ENCODE measurements at regions not wholly inside any gene's neighbourhood (a gene's known extent, or its start where the extent isn't known, plus 50 kb on each side); places are given as distances from the start of the nearest gene placed in this dataset.

GRCh38 chr10:76667408-76668370 is 969.9 kb downstream of the KCNMA1 start:
- Histone ChIP-seq H2AFZ (ENCODE audit: low read depth, low read length) (no peak overlapping the region), H3K4me2 (ENCODE audit: insufficient read depth, low read length) (no peak overlapping the region), H3K36me3 (ENCODE audit: control insufficient read depth, insufficient read depth, low read length) (no peaks in the 10 kb centered on the region), H4K20me1 (replicated peaks; ENCODE audit: control insufficient read depth, insufficient read depth, low read length) (no peaks in the 10 kb centered on the region), H3K27me3 (ENCODE audit: control insufficient read depth in 2 of 2, insufficient read depth in 2 of 2, low read length in 2 of 2) (no peaks in the 10 kb centered on the region), H3K27ac (ENCODE audit: extremely low read depth, low read depth, low read length) (no peak overlapping the region), H3K9me1 (ENCODE audit: control insufficient read depth, insufficient read depth, low read length) (no peaks in the 10 kb centered on the region), H3K4me1 (replicated peaks in 1 of 2; ENCODE audit: control insufficient read depth in 2 of 2, insufficient read depth in 2 of 2, low read length in 2 of 2) (no peaks in the 10 kb centered on the region), H3K9ac (ENCODE audit: insufficient read depth in 1 of 2, low read depth in 2 of 2, low read length in 2 of 2) (no peak overlapping the region), H3K4me3 (no peak overlapping the region), H3K79me2 (ENCODE audit: control insufficient read depth, insufficient read depth, low read length) (no peaks in the 10 kb centered on the region), H3K9me3 (replicated peaks; ENCODE audit: control insufficient read depth, insufficient read depth, low read depth, low read length) (no peaks in the 10 kb centered on the region)
- 1% methylated on average over 4 of the region's 4 CpGs for WGBS (ENCODE audit: insufficient coverage, low coverage, missing lambda C conversion rate)
- in situ Hi-C loops (cut with MboI) (no loop called here), intact Hi-C loops (cut with micrococcal nuclease) (no loop called here)
- CTCF ChIA-PET (ENCODE audit: low intra/inter-chr PET ratio) = no interaction called here
- DNase-seq (ENCODE audit: extremely low read depth in 1 of 4, low spot score in 3 of 4) (no peak), ATAC-seq (no peak), FAIRE-seq (no peak)
- no TSS peak for BruUV-seq (replicated peaks)
- no peak for TF ChIP-seq CC2D1A (IDR thresholded peaks at IDR 0.05)
- no peak for TF ChIP-seq ETS1 (conservative IDR thresholded peaks at IDR 0.05; ENCODE audit: control insufficient read depth, low read depth, low read length)
- no peak for TF ChIP-seq ZNF174 (CRISPR knock-in tag; IDR thresholded peaks at IDR 0.05)
- no peak for TF ChIP-seq ZNF518B (CRISPR knock-in tag; IDR thresholded peaks at IDR 0.05)
- no peak for TF ChIP-seq ZNF609 (CRISPR knock-in tag; IDR thresholded peaks at IDR 0.05; ENCODE audit: borderline replicate concordance)
- TF ChIP-seq ELK1 (CRISPR knock-in tag; IDR thresholded peaks at IDR 0.05) = no peak
- POLR2A ChIA-PET = no interaction called here

All from K562 (cell line).